Myocyte (in vitro differentiated cells): ENCODE measurements at regions not wholly inside any gene's neighbourhood (a gene's known extent, or its start where the extent isn't known, plus 50 kb on each side); places are given as distances from the start of the nearest gene placed in this dataset.

Source experiments
- DNase-seq: peaks from one replicate; pipeline ENCODE4 v3.0.0-alpha.2; 2012; ENCODE audit warnings: low read depth

- no peak for DNase-seq
Observed at GRCh38 chr2:107364361-107364950, 462.2 kb upstream of the RGPD4 start.

DNA sequence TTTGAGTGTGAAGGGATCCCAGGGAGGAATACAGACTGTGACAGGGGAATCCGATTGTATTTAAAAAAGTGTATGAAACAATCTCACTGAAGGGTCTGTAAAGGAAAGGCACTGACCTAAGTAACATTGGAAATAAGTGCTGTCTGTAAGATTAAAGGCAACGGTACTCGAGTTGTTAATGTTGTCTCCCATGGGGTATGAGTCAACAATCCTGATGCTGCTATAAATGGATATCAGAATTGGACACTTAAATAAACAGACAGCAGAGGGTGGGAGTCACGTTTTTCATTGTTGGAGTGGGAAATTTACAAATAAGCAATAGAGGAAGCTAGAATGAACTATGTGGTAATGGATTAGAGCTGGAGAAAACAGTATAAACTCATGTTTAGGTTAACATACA is 452.4 kb upstream of the RGPD4 start:
- DNase-seq, result peak; percentile 64

- DNase-seq, result no peak
Observed at GRCh38 chr2:107376909-107377308, 449.8 kb upstream of the RGPD4 start.

GRCh38 chr2:107380912-107381311 is 445.8 kb upstream of the RGPD4 start:
- DNase-seq, result no peak

DNA sequence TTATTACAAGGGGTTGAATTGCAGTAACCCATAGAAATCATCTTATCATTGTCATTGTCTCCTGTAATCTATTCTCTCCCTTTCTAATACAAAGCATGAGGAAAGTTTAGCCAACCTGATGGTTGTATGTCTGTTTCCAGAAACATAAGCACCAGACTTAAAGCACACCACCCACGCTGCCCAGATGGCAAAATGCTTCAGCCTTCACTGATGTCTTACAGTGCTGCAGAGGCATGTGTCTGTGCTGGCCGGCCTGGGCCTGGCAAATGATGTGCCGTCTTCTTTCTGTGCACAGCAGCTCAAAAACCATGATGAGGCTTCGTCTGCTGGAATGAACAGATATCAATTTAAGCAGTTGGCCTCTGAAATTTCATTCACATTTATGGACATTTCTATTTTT is 443.0 kb upstream of the RGPD4 start:
- DNase-seq, result no peak

DNA sequence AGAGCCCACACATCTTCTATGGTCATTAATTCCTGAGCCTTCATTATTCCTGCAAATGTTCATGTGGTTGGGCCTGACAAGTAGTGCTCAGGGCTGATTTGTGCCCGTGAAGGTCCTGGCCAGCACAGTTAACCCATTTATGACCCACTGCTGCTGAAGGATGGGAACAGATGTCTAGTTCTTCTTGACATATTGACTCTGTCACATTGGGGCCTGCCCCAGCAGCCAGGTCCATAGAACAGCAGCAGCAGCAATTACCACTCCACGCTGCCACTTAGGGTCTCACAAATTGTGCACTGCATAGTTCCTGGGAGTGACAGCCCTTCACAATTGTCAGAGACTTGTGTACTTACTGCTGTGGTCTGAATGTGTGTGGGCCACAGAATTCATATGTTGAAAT is 442.3 kb upstream of the RGPD4 start:
- DNase-seq, result peak; percentile 12

GRCh38 chr2:107385921-107386320 is 440.8 kb upstream of the RGPD4 start:
- DNase-seq, result no peak

- no peak for DNase-seq
Observed at GRCh38 chr2:107392241-107392704, 434.4 kb upstream of the RGPD4 start.

DNA sequence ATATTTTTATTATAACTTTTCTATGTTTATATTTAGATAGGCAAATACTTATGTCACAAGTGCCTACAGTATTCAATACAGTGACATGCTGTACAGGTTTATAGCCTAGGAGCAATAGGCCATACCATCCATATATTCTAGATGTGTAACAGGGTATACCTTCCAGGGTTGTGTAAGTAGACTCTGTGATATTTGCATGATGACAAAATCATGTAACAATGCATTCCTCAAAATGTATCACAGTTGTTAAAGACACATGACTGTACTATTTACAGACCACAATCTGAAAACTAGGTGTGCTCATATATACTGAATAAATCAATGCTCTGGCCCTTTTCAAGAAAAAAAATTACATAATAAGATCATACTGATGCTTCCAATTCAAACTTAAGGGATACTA is 433.2 kb upstream of the RGPD4 start:
- DNase-seq, result no peak

GRCh38 chr2:107398683-107399082 is 428.0 kb upstream of the RGPD4 start:
- no peak for DNase-seq

- DNase-seq, result peak; percentile 53
Observed at GRCh38 chr2:107402330-107402729, 424.4 kb upstream of the RGPD4 start.

DNA sequence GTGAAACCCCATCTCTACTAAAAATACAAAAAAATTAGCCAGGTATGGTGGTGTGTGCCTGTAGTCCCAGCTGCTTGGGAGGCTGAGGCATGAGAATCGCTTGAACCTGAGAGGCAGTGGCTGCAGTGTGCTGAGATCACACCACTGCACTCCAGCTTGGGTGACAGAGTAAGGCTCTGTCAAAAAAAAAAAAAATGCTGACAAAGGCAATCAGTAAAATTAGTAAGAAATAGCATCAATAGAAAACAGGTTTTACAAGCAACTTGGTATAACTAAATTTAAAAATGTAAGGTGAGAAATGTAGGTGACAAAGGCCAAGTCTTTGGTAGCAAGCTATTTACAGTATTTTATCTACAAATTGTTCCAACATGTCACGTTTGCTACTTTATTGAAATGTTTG is 421.4 kb upstream of the RGPD4 start:
- DNase-seq, result no peak

- DNase-seq, result no peak
Observed at GRCh38 chr2:107407017-107407416, 419.7 kb upstream of the RGPD4 start.

GRCh38 chr2:107407974-107408373 is 418.7 kb upstream of the RGPD4 start:
- no peak for DNase-seq

GRCh38 chr2:107411267-107411666 is 415.4 kb upstream of the RGPD4 start:
- DNase-seq, result no peak

DNA sequence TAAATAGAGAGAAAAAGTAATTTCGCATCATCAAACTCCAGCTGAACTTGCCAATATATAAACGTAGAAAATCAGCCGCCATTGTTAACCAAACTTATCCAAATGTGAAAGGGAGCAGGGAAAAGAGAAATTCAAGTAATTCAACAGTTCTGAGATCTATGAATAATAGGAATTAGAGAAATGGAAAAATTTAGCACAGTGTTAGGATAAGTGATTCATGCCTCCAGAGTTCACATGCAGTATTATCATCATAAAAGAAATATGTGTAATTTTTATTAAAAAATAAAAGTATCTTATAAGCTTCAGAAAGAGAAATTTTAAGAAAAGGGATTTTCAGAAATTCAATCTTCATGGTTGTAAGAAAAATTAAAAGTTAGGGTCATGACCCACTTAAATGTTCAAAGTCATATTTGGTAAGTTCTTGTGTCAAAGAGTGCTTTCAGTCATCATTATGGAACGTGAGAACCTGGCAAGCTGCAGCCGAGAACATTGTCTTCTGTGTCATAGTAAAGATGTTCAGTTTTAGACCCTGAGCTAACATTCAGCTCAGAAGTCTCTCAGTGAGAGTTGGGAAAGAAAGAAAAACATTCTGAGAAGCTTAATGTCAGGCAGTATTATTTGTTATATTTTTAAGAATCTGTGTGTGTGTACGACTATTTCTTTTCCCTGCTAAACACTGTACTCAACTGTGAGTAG is 414.3 kb upstream of the RGPD4 start:
- DNase-seq, result peak; percentile 51

DNA sequence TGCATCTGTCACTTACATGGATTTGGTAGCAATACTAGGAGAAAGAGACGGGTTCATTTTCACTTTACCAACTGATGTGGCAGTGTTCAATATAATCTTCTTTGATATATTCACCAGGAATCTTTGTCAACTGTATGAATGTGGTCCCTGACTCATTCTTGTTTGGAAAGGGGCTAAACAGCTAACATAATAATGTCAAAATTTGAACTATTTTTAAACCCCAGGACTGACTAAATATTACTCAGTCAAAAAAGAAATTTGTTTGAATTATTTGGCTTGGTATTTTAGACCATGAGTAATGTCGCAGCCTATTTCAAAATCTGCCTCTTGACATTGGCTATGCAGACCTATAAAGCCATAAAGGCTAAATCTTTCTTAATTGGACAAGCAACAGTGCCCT is 413.7 kb upstream of the RGPD4 start:
- peak; percentile 37 for DNase-seq

- no peak for DNase-seq
Observed at GRCh38 chr2:107414376-107414775, 412.3 kb upstream of the RGPD4 start.

DNA sequence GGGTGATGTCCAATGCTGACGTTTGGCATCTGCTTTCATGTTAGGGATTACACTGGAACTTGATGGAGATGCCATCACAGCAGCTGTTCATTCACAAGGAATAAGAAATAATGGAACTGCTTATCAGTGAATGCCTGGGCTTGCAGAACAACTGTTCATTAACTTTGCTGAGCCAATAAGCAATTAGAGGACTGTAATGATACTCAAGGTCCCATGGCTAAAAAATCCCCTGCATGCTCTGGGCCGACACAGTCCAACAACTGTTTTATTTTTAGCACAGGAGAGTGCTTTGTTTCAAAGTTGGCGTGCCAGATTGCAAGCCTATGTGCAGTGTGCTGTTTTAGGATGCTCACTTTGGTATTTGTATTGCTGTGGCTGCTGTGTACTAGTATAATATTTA is 408.0 kb upstream of the RGPD4 start:
- peak; percentile 89 for DNase-seq

DNA sequence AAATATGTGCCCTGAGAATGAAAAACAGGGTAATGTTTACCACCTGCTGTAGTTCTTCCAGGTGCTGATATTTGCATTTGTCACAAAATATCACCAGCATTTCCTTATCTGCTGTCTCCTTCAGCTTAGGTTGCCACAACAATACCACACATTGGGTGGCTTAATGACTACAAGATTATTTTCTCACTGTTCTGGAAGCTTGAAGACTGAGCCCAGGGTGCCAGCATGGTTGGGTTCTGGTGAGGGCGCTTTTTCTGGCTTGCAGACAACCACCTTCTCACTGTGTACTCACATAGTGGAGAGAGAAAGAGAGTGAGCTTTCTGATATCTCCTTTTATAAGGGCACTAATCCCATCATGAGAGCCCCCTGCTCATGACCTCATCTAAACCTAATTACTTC is 407.5 kb upstream of the RGPD4 start:
- peak; percentile 13 for DNase-seq

DNA sequence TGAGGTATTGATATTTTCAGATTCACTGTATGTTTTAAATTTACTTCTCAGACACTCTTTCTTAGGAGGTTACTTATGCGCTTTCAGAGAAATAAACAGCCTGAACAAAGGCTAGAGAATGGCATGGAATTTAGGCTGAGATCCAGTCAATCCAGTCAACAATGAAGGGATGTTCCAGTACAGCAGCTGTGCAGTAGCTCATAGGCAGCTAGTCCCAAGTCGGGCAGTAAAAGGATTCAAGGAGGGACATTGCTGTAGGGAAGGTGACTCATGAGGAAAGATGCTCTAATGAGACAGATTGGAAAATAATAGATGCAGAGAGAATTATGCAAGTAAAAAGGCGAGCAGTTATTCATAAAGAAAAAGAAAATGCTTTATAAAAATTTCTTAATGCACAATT is 397.9 kb upstream of the RGPD4 start:
- peak; percentile 24 for DNase-seq

DNA sequence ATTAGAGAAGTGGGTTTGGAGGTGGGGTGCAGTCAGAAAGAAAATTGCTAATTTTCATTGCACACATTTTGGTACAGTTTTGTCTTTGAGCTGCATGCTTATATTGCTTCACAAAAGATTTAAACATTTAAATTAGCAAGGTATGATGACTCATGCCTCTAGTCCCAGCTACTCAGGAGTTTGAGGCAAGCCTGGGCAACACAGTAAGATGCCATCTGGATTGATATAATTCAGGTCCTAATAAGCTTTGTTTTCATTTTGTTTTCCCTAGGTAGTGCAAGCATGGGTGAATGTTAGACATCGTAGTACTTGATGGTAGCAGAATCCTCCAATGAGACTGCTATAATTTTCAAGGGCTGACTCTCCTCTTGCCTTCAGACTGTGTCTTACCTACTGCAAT is 396.7 kb upstream of the RGPD4 start:
- DNase-seq, result no peak

GRCh38 chr2:107430596-107431266 is 396.0 kb upstream of the RGPD4 start:
- no peak for DNase-seq
